Breast epithelium (tissue), 3 donors: ENCODE measurements at regions not wholly inside any gene's neighbourhood (a gene's known extent, or its start where the extent isn't known, plus 50 kb on each side); places are given as distances from the start of the nearest gene placed in this dataset.

Source experiments
- POLR2AphosphoS5 ChIP-seq, 3 donors: sonication (generic); formaldehyde crosslinking; IDR thresholded peaks; one replicate each; pipeline ENCODE4 v1.6.1; 2017; ENCODE audit warnings: antibody characterized with exemption in 3 of 3
- TF ChIP-seq, protein P1 (sequence below), 3 donors: fragments of 450-650 bp; IDR thresholded peaks; one replicate each; pipeline ENCODE4 v1.5.1; 2016 to 2017; ENCODE audit warnings: antibody characterized with exemption in 3 of 3, mild to moderate bottlenecking in 3 of 3, moderate library complexity in 3 of 3

DNA sequence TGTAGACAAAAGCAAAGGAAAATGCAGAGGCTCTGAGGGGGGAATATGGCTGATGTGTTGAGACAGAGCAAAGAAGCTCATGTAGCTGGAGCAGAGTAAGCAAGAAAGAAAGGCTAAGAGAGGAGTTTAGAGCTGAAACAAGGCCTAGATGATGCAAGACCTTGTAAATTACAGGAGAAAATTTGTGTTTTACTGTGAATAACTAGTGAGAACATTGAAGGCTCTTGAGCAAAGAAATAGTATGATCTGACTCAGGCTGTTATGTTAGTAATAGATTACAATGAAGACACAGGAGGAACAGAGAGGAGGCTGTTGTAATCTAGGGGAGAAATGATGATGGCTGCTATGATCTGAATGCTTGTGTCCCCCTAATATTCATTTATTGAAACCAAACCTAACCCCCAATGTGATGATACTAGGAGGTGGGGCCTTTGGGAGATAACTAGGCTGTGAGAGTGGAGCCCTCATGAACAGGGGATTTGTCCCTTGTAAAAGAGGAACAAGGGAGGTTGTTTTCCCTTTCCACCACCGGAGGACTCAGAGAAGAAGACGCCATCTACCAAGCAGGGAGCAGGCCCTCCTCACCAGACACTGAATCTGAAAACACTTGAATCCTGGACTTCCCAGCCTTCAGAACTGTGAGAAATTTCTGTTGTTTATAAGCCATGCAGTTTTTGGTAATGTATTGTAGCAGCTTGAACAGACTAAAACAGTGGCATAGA, 394.9 kb downstream of the HTR7 start:
- TF ChIP-seq POLR2AphosphoS5 (IDR thresholded peaks at IDR 0.05), result no peak
- TF ChIP-seq, protein P1, sequence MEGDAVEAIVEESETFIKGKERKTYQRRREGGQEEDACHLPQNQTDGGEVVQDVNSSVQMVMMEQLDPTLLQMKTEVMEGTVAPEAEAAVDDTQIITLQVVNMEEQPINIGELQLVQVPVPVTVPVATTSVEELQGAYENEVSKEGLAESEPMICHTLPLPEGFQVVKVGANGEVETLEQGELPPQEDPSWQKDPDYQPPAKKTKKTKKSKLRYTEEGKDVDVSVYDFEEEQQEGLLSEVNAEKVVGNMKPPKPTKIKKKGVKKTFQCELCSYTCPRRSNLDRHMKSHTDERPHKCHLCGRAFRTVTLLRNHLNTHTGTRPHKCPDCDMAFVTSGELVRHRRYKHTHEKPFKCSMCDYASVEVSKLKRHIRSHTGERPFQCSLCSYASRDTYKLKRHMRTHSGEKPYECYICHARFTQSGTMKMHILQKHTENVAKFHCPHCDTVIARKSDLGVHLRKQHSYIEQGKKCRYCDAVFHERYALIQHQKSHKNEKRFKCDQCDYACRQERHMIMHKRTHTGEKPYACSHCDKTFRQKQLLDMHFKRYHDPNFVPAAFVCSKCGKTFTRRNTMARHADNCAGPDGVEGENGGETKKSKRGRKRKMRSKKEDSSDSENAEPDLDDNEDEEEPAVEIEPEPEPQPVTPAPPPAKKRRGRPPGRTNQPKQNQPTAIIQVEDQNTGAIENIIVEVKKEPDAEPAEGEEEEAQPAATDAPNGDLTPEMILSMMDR (IDR thresholded peaks at IDR 0.05), result no peak
